Occipital lobe (tissue), 1 donor: ENCODE measurements at regions not wholly inside any gene's neighbourhood (a gene's known extent, or its start where the extent isn't known, plus 50 kb on each side); places are given as distances from the start of the nearest gene placed in this dataset.
"Not testable (repeated sequence)": the region's sequence is repeated elsewhere in the genome, so short reads cannot be mapped to it uniquely, and the experiment has no call there.

Experiments
- DNase-seq: peaks from one replicate; lab custom pipeline; 2025; lab: John Stamatoyannopoulos, UW

DNA sequence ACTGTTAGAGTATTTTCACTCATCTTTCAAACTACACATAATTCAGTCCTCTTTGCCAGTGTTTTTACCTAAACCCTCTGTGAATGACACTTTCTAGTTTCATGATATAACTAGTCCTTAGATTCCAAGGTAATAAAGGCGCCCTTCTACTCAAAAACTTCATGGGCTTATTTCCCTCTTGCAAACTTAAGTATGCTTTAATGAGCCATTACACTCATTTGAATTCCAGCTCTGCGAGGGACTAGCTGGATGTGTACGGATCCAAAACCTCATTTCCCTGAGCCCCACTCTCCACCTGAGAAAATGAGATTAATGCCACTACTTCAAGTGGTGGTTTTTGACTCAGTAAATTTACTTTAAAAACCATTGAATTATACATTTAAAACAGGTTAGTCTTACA lies 141.1 kb downstream of the NDUFA12 start:
- no peak for DNase-seq

DNA sequence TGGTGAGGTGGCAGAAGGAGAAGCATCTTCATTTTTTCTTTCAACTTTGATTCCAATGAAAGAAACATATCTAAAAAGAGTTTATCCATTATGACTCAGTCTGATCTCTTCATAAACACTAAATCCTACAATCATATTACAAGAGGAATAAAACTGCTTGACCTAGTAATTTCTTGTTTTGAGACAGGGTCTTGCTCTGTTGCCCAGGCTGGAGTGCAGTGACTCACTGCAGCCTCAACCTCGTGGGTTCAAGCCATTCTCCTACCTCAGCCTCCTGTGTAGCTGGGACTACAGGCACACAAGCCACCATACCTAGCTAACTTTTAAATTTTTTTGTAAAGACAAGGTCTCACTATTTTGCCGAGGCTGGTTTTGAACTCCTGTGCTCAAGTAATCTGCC lies 147.2 kb downstream of the NDUFA12 start:
- no peak for DNase-seq

DNA sequence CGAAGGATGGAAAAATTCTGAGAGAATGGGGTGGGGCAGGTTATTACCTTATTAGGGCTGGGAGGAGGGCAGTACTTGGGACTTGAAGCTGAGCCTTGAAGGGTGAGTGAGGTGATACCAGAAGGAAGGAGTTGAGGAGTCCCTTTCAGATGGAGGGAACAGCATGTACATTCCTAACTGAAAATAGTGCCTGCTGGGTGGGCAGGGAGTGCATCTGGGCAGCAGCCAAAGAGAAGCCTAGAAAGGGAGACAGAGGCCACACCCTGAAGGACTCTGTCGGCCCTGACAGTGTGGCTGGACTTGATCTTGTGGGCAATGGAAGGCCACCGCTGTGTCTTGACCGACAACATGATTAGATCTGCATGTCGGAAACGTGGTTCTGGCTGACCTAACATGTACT lies 147.6 kb downstream of the NDUFA12 start:
- DNase-seq = no peak

DNA sequence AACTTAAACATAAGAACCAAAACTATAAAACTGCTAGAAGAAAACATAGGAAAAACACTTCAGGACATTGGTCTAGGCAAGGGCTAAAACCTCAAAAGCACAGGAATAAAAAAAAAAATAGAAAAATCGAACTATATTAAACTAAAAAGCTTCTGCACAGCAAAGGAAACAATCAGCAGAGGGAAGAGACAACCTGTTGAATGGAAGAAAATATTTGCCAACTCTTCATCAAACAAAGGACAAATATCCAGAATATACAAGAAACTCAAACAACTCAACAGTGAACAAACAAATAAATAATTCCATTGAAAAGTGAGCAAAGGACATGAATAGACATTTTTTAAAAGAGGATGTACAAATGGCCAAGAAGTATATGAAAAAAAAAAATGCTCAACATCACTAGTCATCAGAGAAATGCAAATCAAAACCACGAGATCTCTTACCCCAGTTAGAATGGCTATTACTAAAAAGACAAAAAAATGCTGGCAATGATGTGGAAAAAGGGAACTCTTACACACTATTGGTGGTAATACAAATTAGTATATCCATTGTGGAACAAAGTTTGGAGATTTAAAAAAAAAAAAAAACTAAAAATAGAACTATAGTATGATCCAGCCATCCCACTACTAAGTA lies 152.0 kb downstream of the NDUFA12 start:
- no peak for DNase-seq

DNA sequence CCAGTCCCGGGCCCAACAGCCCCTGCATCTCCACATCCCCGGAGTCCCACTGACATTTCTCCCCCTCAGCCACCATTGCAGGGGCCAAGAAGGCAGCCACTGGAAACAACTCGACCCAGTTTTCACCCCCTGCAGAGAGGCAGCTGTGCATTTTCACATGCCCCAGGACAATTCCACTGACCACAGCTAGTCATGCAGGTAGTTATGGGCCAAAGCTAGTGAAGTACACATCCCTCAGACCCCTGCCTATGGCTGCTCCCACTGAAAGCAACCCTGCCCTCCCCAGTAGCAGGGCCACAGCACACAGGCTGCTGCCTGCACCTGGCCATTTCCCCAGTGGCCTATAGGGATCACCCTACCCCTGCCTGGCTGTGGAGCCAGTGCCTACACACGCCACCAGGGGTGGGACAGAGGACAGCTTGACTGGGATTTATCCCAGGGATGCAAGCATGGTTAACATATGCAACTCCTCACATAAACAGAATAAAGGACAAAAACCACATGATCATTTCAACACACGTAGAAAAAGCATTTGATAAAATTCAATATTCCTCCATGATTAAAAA lies 154.0 kb downstream of the NDUFA12 start:
- no peak for DNase-seq

DNA sequence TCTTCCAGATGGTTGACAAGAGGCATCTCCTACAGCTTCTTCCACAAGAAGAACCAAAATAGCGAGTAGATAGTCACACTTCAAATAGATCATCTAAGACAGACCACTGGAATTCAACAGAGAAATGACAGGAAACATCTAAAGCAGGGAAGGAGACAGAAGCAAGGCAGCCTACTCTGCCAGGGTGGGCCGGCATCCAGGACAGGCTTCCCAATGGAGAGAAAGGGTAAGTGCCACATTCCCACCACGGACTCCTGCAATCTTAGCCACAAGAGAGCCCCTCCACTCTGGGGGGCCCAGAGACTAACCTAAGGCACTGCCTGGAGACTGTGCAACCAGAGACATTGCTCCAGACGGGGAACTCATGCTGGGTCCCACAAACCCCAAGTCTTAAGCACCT lies 154.5 kb downstream of the NDUFA12 start:
- no peak for DNase-seq

DNA sequence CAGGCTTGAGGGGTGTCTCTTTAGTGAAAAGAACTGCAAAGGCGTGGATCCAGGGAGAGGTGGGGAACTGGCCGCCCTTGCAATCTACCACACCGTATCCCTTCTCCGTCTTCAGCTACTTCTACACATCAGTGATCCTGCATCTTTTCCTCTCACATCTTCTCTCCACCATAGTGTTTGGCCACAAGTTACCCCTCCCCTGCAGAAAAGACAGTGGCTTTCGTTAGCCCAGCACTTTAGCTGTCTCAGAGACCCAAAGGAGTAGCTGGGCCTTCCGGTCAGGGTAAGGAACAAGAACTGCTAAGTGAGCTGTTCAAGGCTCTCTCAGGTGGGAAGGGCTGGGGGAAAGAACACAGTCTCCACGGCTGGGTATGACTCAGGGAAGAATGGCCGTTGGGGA lies 158.4 kb downstream of the NDUFA12 start:
- no peak for DNase-seq

DNA sequence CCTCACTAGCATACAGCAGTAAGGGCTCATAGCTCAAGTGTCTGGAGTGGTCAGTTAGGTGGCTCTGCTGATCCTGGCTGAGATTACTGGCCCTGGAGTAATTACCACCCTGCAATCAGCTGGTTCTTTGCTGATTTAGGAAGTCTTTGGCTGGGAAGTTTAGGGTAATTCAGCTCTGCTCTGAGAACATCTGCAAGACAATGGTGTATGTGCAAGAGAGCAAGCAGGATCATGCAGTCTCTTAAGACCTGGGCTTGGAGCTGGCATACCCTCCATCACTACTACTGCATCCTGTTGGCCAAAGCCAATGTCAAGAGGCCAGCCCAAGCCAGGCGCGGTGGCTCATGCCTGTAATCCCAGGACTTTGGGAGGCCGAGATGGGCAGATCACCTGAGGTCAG lies 159.0 kb downstream of the NDUFA12 start:
- DNase-seq = no peak

DNA sequence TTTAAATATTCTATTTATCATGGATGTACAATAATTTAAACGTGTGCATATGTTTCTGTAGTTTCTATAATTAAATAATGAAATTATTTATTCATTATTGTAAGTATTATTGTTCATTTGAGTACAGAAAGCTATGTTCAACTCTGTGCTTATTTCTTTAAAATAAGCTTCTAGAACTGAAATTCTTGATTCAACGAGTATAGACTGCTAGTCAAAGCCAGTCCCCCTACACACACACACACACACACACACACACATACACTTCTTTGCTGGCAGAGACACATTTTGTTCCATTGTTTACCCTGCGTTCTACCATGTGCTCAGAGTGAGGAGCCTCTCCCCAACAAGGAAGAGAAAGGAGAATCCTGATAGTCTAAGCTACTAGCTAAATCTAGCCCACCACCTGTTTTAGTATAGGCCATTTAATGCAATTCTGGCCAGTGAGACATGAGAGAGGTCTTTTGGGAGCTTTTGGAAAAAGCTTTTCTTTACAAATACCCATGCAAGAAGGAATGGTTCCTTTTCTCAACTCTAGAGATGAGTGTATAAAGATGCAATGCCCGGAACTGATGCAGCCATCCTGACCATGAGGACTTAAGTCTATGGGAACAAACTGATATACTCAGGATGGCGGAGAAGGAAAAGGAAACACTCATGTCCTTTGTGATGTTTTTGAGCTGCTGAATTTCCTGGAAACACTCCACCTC lies 161.4 kb downstream of the NDUFA12 start:
- no peak for DNase-seq

DNA sequence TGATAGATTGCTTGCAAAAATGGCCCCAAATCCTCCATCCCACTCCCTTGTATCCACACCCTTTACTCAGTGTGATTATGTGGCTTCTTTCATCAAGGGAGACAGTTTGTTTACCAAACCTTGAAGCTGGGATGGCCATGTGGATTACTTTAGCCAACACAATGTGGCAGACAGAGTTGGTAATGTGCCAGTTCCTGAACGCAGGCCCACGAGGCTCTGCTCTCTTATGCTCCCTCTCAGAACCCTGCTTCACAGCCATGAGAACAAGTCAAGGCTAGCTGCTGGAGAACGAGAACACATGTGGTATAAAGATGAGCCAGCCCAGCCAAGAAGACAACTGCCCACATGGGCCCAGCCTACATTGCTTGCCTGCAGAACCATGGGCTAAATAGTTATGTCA lies 162.3 kb downstream of the NDUFA12 start:
- no peak for DNase-seq

DNA sequence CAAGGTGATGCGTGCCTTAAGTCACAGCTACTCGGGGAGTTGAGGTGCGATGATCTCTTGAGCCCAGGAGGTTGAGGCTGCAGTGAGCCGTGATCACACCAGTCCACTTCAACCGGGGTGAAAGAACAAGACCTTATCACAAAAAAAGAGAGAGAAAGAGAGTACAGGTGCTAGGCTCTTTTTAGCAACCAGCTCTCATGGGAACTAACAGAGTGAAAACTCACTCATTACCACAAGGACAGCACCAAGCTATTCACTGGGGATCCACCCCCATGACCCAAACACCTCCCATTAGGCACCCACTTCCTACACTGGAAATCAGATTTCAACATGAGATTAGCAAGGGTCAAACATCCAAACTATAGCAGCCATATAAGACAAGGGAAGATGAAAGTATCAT lies 164.2 kb downstream of the NDUFA12 start:
- no peak for DNase-seq

DNA sequence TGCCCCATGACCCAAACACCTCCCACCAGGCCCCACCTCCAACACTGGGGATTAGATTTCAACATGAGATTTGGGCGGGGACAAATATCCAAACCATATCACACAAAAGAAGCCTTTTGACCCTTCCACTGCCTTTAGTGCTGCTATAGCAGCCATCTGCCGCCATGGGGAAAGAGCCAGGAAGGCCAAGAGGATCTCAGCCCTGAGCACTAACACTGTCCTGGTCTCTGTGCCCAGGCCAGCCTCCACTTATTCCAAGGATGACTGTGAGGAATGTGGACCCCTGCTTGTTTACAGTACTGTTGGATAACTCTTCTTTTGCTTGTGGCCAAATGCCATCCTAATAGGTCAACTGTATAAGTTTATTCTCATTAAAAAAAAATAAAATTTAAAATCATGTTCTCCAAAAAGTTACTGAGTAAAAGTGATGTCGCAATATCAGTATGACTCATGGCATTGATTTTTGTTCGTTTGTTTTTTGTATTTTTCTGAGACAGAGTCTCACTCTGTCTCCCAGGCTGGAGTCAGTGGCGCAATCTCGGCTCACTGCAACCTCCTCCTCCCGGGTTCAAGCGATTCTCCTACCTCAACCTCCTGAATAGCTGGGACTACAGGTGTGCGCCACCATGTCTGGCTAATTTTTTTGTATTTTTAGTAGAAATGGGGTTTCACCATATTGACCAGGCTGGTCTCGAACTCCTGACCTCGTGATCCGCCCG lies 166.4 kb downstream of the NDUFA12 start:
- DNase-seq = not testable (repeated sequence)

DNA sequence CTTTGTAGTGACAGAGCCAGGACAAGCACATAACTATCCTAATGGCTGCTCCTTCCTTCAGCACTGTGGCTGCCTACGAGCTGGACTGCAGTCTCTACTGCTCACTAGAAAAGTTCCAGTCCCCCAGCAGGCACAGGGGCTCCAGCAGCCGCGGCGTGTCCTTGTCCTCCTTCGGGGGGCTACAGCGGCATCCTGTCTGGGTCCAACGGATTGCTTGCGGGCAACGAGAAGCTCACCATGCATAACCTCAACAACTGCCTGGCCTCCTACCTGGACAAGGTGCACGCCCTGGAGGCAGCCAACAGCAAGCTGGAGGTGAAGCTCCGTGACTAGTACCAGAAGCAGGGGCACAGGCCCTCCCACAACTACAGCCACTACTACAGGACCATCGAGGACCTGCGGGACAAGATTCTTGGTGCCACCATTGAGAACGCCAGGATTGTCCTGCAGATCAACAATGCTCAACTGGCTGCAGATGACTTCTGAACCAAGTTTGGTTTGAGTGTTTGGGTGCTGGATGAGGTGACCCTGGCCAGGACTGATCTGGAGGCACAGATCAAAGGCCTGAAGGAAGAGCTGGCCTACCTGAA lies 169.4 kb downstream of the NDUFA12 start:
- no peak for DNase-seq

DNA sequence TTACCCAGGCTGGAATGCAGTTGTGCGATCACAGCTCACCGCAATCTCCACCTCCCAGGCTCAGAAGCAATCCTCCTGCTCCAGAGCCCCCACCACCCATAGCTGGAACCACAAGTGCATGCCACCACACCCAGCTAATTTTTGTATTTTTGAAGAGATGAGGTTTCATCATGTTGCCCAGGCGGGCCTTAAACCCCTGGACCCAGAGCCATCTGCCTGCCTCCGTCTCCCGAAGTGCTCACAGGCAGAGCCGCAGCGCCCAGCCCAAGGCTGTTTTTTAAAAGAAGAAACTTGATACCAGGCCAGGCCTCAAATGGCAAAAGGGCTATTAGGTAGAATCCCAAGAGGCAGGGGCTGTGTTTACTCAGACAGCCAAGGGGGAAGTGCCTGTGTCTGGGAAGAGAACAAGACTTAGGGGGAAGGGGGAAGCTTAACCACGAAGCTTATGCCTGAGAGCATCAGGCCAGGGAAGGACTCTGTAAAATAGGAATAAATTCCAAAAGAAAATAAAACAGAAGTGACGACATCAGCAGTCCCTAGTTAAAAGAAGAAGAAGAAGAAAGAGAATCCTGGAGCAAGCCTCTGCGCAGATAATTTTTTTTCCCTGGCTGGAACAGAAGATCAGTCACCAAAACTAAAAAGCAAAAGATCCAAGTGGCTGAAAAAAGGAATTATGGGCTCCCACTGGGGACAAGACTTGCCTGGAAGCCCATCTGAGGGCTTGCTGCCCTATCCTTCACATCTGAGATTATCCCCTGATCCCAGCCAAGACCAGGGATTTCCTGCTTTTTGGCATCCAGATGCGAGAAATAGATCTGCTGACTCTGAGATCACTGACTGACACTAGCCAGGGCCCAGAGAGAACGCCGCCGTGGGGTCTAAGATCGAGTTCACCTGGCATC lies 170.5 kb downstream of the NDUFA12 start:
- DNase-seq = no peak

DNA sequence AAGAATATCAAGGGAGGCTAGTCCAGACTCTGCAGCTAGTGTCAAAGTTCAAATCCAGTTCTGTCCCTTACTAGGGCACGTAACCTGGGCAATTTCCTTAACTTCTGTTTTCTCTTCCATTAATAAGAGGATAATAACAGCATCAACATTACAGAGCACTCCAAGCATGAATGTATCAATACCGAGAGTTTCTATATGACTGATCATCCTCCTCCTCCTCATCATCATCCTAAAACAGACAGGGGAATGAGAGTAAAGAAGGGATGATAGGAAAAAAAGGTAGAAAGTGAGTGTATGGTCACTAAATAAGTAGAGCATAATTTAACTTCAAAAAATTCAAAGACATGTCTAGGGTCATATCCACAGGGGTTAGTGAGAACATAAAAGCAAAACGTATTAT lies 171.4 kb downstream of the NDUFA12 start:
- DNase-seq = no peak

DNA sequence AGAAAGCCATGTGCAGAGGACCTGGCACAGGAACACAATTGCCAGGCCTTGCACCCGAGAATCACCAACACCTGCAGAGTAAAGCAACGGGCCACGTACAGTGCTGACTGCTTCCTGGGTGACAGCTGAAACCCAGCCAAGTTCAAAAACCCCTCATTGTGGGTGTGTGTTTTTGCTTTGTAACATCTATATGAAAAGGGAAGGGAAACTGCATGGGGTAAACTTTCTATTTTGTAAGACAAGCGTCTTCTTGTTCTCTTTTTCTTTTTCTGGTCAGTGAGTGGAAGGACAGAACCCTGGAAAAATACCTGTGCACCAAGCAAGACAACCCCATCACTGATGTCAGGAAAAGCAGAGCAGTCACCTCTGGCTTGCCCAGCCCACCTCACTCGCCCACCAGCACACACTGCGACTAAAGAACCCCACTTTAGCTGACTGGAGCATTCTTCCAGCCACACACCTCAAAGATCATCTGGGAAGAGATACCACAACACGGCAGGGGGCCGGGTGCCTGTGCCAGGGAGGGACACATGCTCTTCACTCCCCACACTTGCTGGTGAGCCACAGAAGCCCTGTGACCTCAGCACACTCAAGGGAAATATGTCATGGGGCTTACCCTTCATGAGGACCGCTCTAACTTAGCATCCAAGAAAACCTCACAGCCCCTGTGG lies 172.3 kb downstream of the NDUFA12 start:
- DNase-seq = no peak

DNA sequence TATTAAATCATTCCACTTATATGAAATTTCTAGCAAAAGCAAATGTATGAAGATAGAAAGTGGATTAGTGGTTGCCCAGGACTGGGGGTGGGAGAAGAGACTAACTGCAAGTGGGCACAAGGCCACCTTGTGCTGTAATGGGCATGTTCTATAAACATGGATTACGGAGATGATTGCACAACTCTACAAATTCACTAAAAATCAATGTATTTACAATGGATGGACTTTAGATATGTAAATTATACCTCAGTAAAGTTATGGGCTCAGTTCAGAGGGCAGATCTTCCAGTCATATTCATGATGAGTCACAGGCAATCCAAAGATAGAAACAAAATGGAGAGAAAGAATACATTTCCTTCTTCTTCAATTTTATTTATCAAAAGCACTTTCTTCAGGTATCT lies 173.9 kb downstream of the NDUFA12 start:
- DNase-seq = no peak

DNA sequence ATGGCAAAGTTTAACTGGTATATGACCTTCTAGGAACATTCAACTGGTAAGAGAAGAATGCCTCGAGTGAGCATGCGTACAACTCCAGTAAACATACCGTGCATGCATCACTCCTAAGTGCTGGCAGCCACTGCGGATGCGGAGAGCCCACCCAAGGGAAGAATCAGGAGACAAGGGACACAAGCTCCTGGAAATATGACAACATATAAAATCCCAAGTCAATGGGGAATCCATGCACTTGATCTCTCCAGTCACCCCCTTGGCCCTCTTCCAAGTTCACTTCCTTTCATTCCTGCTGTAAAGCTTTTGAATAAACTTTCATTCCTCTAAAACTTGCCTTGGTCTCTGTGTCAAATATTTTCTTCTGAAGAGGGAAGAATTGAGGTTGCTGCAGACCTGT lies 168.7 kb upstream of the TMCC3 start:
- DNase-seq = no peak

DNA sequence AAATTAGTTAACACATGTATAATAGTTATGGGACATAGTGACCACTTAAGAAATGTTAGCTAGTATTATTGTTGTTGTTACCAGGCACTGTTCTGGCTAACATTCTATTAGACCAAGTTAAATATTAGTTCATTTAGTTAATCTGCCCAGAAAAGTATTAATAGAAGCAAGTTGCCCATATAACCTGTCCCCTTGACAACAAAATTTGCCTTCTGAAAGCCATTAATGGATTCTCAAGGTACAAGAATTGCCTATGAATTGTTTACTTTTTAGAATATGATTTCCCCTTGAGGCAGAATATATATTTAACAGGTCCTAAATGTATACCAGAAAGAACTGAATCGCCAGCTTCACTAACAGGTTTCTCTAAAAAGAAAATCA lies 167.3 kb upstream of the TMCC3 start:
- no peak for DNase-seq

DNA sequence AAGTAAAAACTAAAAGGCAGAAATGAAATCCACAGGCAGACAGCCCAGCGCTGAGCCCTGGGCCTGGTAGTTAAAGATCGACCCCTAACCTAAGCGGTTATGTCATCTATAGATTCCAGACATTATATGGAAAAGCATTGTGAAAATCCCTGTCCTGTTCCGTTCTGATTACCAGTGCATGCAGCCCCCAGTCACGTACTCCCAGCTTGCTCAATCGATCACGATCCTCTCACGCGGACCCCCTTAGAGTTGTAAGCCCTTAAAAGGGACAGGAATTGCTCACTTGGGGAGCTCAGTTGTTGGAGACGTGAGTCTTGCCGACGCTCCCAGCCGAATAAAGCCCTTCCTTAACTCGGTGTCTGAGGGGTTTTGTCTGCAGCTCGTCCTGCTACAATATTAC lies 166.8 kb upstream of the TMCC3 start:
- not testable (repeated sequence) for DNase-seq

DNA sequence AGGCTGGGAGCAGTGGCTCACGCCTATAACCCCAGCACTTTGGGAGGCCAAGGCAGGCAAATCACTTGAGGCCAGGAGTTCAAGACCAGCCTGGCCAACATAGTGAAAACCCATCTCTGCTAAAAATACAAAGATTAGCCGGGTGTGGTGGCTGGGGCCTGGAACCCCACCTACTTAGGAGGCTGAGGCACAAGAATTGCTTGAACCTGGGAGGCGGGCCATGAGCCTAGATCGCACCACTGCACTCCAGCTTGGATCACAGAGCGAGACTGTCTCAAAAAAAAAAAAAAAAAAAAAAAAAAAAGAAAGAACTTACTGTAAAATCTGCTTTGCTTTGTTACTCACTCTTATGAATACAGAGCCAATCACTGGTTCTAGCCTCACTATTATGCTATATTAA lies 166.4 kb upstream of the TMCC3 start:
- not testable (repeated sequence) for DNase-seq
